Mesenchymal stem cell (in vitro differentiated cells and primary cell): ENCODE measurements at regions not wholly inside any gene's neighbourhood (a gene's known extent, or its start where the extent isn't known, plus 50 kb on each side); places are given as distances from the start of the nearest gene placed in this dataset.

Experiments
- DNase-seq: peaks from one replicate; pipeline ENCODE4 v3.0.0-alpha.2; 2013
- H2AFZ ChIP-seq: one replicate; pipeline ENCODE4 v1.6.1; 2013; ENCODE audit warnings: low read depth, mild to moderate bottlenecking, control low read depth, inconsistent platforms, low read length, moderate library complexity
- H2AK5ac ChIP-seq: 2 replicates; pipeline ENCODE4 v1.6.1; 2013; ENCODE audit warnings: low read length, moderate library complexity, mild to moderate bottlenecking, inconsistent platforms; ENCODE audit not compliant: severe bottlenecking
- H2BK120ac ChIP-seq: one replicate; pipeline ENCODE4 v1.6.1; 2013; ENCODE audit warnings: low read depth, mild to moderate bottlenecking, inconsistent platforms, low read length, moderate library complexity
- H2BK12ac ChIP-seq, 2 experiments: one replicate each; pipeline ENCODE4 v1.6.1; 2013; ENCODE audit warnings: inconsistent platforms in 2 of 2, low read length in 2 of 2, mild to moderate bottlenecking in 2 of 2, moderate library complexity in 2 of 2, control low read depth in 1 of 2
- H2BK15ac ChIP-seq: one replicate; pipeline ENCODE4 v1.6.1; 2013; ENCODE audit warnings: mild to moderate bottlenecking, low read depth, inconsistent platforms; ENCODE audit not compliant: poor library complexity, severe bottlenecking
- H2BK5ac ChIP-seq: 2 replicates; pipeline ENCODE4 v1.6.1; 2013; ENCODE audit warnings: low read depth, mild to moderate bottlenecking, low read length, control low read depth, inconsistent platforms; ENCODE audit not compliant: poor library complexity, severe bottlenecking
- H3K14ac ChIP-seq, 2 experiments: one replicate each; pipeline ENCODE4 v1.6.1; 2013; ENCODE audit warnings: inconsistent platforms in 2 of 2, low read length in 2 of 2, control low read depth in 1 of 2, mild to moderate bottlenecking in 1 of 2, moderate library complexity in 1 of 2
- H3K18ac ChIP-seq, 2 experiments: one replicate each; pipeline ENCODE4 v1.6.1; 2013; ENCODE audit warnings: inconsistent platforms in 2 of 2, low read length in 2 of 2, control low read depth in 1 of 2, low read depth in 1 of 2, mild to moderate bottlenecking in 1 of 2
- H3K23ac ChIP-seq, 2 experiments: one replicate each; pipeline ENCODE4 v1.6.1; 2013; ENCODE audit warnings: inconsistent platforms in 2 of 2, low read length in 2 of 2, mild to moderate bottlenecking in 2 of 2, moderate library complexity in 2 of 2, control low read depth in 1 of 2
- H3K27ac ChIP-seq: 2 replicates; pipeline ENCODE4 v1.5.1; 2013; ENCODE audit warnings: mild to moderate bottlenecking, moderate library complexity, low read length, control low read depth, inconsistent platforms; ENCODE audit not compliant: poor library complexity, severe bottlenecking
- H3K27me3 ChIP-seq, 2 experiments: 2 replicates each; pipeline versions ENCODE4 v1.6.1 to v1.7.0; 2013; ENCODE audit warnings: low read length in 2 of 2, mild to moderate bottlenecking in 2 of 2, moderate library complexity in 2 of 2, control low read depth in 1 of 2, inconsistent platforms in 1 of 2; ENCODE audit not compliant: control insufficient read depth in 1 of 2, insufficient read depth in 1 of 2
- H3K36me3 ChIP-seq, 2 experiments: 2 replicates each; pipeline versions ENCODE4 v1.6.1 to v1.7.0; 2013; ENCODE audit warnings: low read length in 2 of 2, control low read depth in 1 of 2, inconsistent platforms in 1 of 2, low read depth in 1 of 2, mild to moderate bottlenecking in 1 of 2; ENCODE audit not compliant: insufficient read depth in 2 of 2, control insufficient read depth in 1 of 2
- H3K4ac ChIP-seq, 2 experiments: one replicate each; pipeline ENCODE4 v1.6.1; 2013; ENCODE audit warnings: inconsistent platforms in 2 of 2, low read length in 2 of 2, mild to moderate bottlenecking in 2 of 2, moderate library complexity in 2 of 2, control low read depth in 1 of 2, low read depth in 1 of 2
- H3K4me1 ChIP-seq: 2 replicates; pipeline ENCODE4 v1.6.1; 2013; ENCODE audit warnings: low read depth, low read length, control low read depth; ENCODE audit not compliant: control insufficient read depth, insufficient read depth
- H3K4me2 ChIP-seq: 2 replicates; pipeline ENCODE4 v1.6.1; 2013; ENCODE audit warnings: low read length, mild to moderate bottlenecking, inconsistent platforms; ENCODE audit not compliant: poor library complexity, severe bottlenecking
- H3K4me3 ChIP-seq, 2 experiments: 2 replicates each; pipeline versions ENCODE4 v1.5.1 to v1.7.0; 2013; ENCODE audit warnings: low read length in 2 of 2, mild to moderate bottlenecking in 2 of 2, control low read depth in 1 of 2, low read depth in 1 of 2; ENCODE audit not compliant: insufficient read depth in 1 of 2
- H3K79me1 ChIP-seq: replicated peaks from 2 replicates; pipeline ENCODE4 v1.6.1; 2013; ENCODE audit warnings: mild to moderate bottlenecking, control low read depth, low read length, inconsistent platforms; ENCODE audit not compliant: poor library complexity, severe bottlenecking
- H3K9ac ChIP-seq: 2 replicates; pipeline ENCODE4 v1.7.0; 2013; ENCODE audit warnings: mild to moderate bottlenecking, low read length, moderate library complexity
- H3K9me3 ChIP-seq: 2 replicates; pipeline ENCODE4 v1.7.0; 2013; ENCODE audit warnings: mild to moderate bottlenecking, low read length; ENCODE audit not compliant: control insufficient read depth
- H4K8ac ChIP-seq: one replicate; pipeline ENCODE4 v1.6.1; 2013; ENCODE audit warnings: inconsistent platforms, mild to moderate bottlenecking, low read length, moderate library complexity
- H4K91ac ChIP-seq: one replicate; pipeline ENCODE4 v1.6.1; 2013; ENCODE audit warnings: mild to moderate bottlenecking, low read length, inconsistent platforms
- WGBS: methylation state at CpG from one replicate; pipeline ENCODE4 v1.1.7; 2013; ENCODE audit warnings: mixed read lengths; 5-methylcytosine and 5-hydroxymethylcytosine counted together

- H2BK15ac ChIP-seq, result no peak overlapping the region
- peaks cover 1% of the 10 kb centered on the region for H3K4me1 ChIP-seq
- H3K79me1 ChIP-seq, result no peaks in the 10 kb centered on the region
- no peak overlapping the region for H4K8ac ChIP-seq
- H3K18ac ChIP-seq, result no peak overlapping the region
- no peak overlapping the region for H3K23ac ChIP-seq
- H2BK120ac ChIP-seq, result no peak overlapping the region
- H3K4ac ChIP-seq, result no peak overlapping the region
- H2AK5ac ChIP-seq, result no peak overlapping the region
- no peaks in the 10 kb centered on the region for H3K36me3 ChIP-seq
- H3K27ac ChIP-seq, result no peak overlapping the region
- no peaks in the 10 kb centered on the region for H3K9me3 ChIP-seq
- DNase-seq, result no peak
- H3K14ac ChIP-seq, result no peak overlapping the region
- H4K91ac ChIP-seq, result no peak overlapping the region
- H2AFZ ChIP-seq, result no peak overlapping the region
- H2BK5ac ChIP-seq, result no peak overlapping the region
- no peak overlapping the region for H2BK12ac ChIP-seq
- H3K27me3 ChIP-seq, result no peaks in the 10 kb centered on the region
- no peak overlapping the region for H3K4me2 ChIP-seq
- no peak overlapping the region for H3K9ac ChIP-seq
- no peak overlapping the region for H3K4me3 ChIP-seq
These were observed 56.1 kb downstream of the BTG1 start for GRCh38 chr12:92089559-92089958.

GRCh38 chr12:92088805-92089204, 56.8 kb downstream of the BTG1 start:
- Histone ChIP-seq H3K79me1 (no peaks in the 10 kb centered on the region), H2BK5ac (no peak overlapping the region), H3K36me3 (no peaks in the 10 kb centered on the region), H3K4me1 (no peaks in the 10 kb centered on the region), H3K4me2 (no peak overlapping the region), H3K18ac (no peak overlapping the region), H2BK15ac (no peak overlapping the region), H3K27me3 (no peaks in the 10 kb centered on the region), H2AFZ (no peak overlapping the region), H2BK120ac (no peak overlapping the region), H3K4me3 (no peak overlapping the region), H2AK5ac (no peak overlapping the region), H3K9ac (no peak overlapping the region), H3K14ac (no peak overlapping the region), H3K9me3 (no peaks in the 10 kb centered on the region), H3K4ac (no peak overlapping the region), H4K8ac (no peak overlapping the region), H2BK12ac (no peak overlapping the region), H3K23ac (no peak overlapping the region), H4K91ac (no peak overlapping the region), H3K27ac (no peak overlapping the region)
- no peak for DNase-seq
- 96% methylated on average over 2 of the region's 2 CpGs for WGBS

DNA sequence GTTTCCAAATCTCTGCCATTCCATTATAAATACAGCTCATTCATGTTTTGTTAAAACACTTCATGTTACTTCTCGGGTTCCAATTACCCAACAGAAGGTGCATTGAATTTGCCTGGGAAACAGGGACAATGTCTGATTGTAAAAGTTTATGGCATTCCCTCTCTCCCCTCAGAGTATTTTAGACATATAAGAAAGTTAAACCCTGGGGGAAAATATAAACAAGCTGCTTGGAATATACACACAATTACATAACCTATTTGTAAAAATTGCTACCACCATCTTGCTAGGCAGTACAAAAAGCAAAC, 60.0 kb downstream of the BTG1 start:
- Histone ChIP-seq H3K9ac (no peak overlapping the region), H2AK5ac (no peak overlapping the region), H2BK5ac (no peak overlapping the region), H4K8ac (no peak overlapping the region), H3K4ac (no peak overlapping the region), H2BK12ac (no peak overlapping the region), H2BK120ac (no peak overlapping the region), H3K79me1 (no peaks in the 10 kb centered on the region), H3K4me2 (no peak overlapping the region), H3K27ac (no peak overlapping the region), H3K4me1 (no peaks in the 10 kb centered on the region), H3K23ac (no peak overlapping the region), H3K18ac (no peak overlapping the region), H3K14ac (no peak overlapping the region), H3K36me3 (no peaks in the 10 kb centered on the region), H3K4me3 (no peak overlapping the region), H4K91ac (no peak overlapping the region), H2BK15ac (no peak overlapping the region), H3K9me3 (no peaks in the 10 kb centered on the region), H2AFZ (no peak overlapping the region), H3K27me3 (no peaks in the 10 kb centered on the region)
- DNase-seq, result no peak
- no CpG with 5 or more reads among the region's 1 CpG for WGBS

- Histone ChIP-seq H2AFZ (no peak overlapping the region), H3K9me3 (no peaks in the 10 kb centered on the region), H2AK5ac (no peak overlapping the region), H3K23ac (no peak overlapping the region), H3K4me3 (no peak overlapping the region), H3K27ac (no peak overlapping the region), H3K79me1 (no peaks in the 10 kb centered on the region), H3K4me2 (no peak overlapping the region), H3K4ac (no peak overlapping the region), H2BK12ac (no peak overlapping the region), H3K18ac (no peak overlapping the region), H3K36me3 (no peaks in the 10 kb centered on the region), H4K8ac (no peak overlapping the region), H2BK5ac (no peak overlapping the region), H2BK120ac (no peak overlapping the region), H3K27me3 (no peaks in the 10 kb centered on the region), H3K4me1 (no peaks in the 10 kb centered on the region), H3K14ac (no peak overlapping the region), H3K9ac (no peak overlapping the region), H4K91ac (no peak overlapping the region), H2BK15ac (no peak overlapping the region)
- peak; percentile 47 for DNase-seq
- WGBS, result 81% methylated on average over 3 of the region's 3 CpGs
These were observed 60.5 kb downstream of the BTG1 start for GRCh38 chr12:92085040-92085735.
